Uterus (tissue), 3 donors: ENCODE measurements at regions not wholly inside any gene's neighbourhood (a gene's known extent, or its start where the extent isn't known, plus 50 kb on each side); places are given as distances from the start of the nearest gene placed in this dataset.
"Not testable (repeated sequence)": the region's sequence is repeated elsewhere in the genome, so short reads cannot be mapped to it uniquely, and the experiment has no call there.

Experiments
- DNase-seq, 2 donors: peaks; one replicate each; pipeline ENCODE4 v3.0.0-alpha.2; 2019 to 2020
- H3K27ac ChIP-seq, 2 donors: fragments of 200-600 bp; sonication (generic); 1 replicate in 1 of 2; 2 replicates in 1 of 2; pipeline ENCODE4 v1.5.1; 2016 to 2018
- H3K27me3 ChIP-seq, 2 donors: fragments of 200-600 bp; sonication (generic); one replicate each; pipeline ENCODE4 v1.5.1; 2018 to 2019; ENCODE audit warnings: control low read depth in 1 of 2
- H3K36me3 ChIP-seq, 2 donors: fragments of 200-600 bp; sonication (generic); one replicate each; pipeline ENCODE4 v1.5.1; 2019; ENCODE audit warnings: control low read depth in 1 of 2
- H3K4me1 ChIP-seq, 2 donors: fragments of 200-600 bp; sonication (generic); one replicate each; pipeline ENCODE4 v1.5.1; 2018 to 2019; ENCODE audit warnings: control low read depth in 1 of 2
- H3K4me3 ChIP-seq, 2 donors: fragments of 200-600 bp; sonication (generic); 1 replicate in 1 of 2; 2 replicates in 1 of 2; pipeline ENCODE4 v1.5.1; 2018 to 2019; ENCODE audit warnings: mild to moderate bottlenecking in 1 of 2
- H3K9me3 ChIP-seq, 2 donors: fragments of 200-600 bp; sonication (generic); one replicate each; pipeline ENCODE4 v1.5.1; 2019; ENCODE audit warnings: control low read depth in 1 of 2
- CTCF ChIP-seq, 4 experiments: fragments of 200-600 bp in 2 of 4; fragments of 450-650 bp in 2 of 4; sonication (generic) in 2 of 4; IDR thresholded peaks; one replicate each; pipeline ENCODE4 v1.5.1; 2016 to 2019; ENCODE audit warnings: antibody characterized with exemption in 4 of 4, mild to moderate bottlenecking in 2 of 4, moderate library complexity in 1 of 4
- POLR2A ChIP-seq, 2 donors: fragments of 450-650 bp; IDR thresholded peaks; one replicate each; pipeline ENCODE4 v1.6.1; 2016; ENCODE audit warnings: antibody characterized with exemption in 2 of 2, mild to moderate bottlenecking in 1 of 2, moderate library complexity in 1 of 2
- intact Hi-C: fragments of 100-400 bp; cut with DNase I; formaldehyde crosslinking; loops from one replicate; pipeline ENCODE4 v1.15.1; 2023; ENCODE audit warnings: low total_unique reads
- donor health status: DM: yes; HTN: yes; CAD: no.

- no peaks in the 10 kb centered on the region for H3K36me3 ChIP-seq
- TF ChIP-seq POLR2A (IDR thresholded peaks at IDR 0.05) (no peak), CTCF (IDR thresholded peaks at IDR 0.05) (no peak)
- no peak overlapping the region for H3K4me3 ChIP-seq
- no peaks in the 10 kb centered on the region for H3K9me3 ChIP-seq
- no peaks in the 10 kb centered on the region for H3K27me3 ChIP-seq
- no peaks in the 10 kb centered on the region for H3K4me1 ChIP-seq
- no peak overlapping the region for H3K27ac ChIP-seq
- DNase-seq = no peak
- intact Hi-C loops = no loop called here
Observed at GRCh38 chr1:238722812-238723211, 663.6 kb upstream of the CHRM3 start.

GRCh38 chr1:238710697-238711096 is 675.7 kb upstream of the CHRM3 start:
- intact Hi-C loops = no loop called here
- Histone ChIP-seq H3K27ac (no peak overlapping the region), H3K36me3 (no peaks in the 10 kb centered on the region), H3K27me3 (no peaks in the 10 kb centered on the region), H3K4me1 (no peaks in the 10 kb centered on the region), H3K4me3 (no peak overlapping the region), H3K9me3 (no peaks in the 10 kb centered on the region)
- no peak for DNase-seq
- TF ChIP-seq POLR2A (IDR thresholded peaks at IDR 0.05) (no peak), CTCF (IDR thresholded peaks at IDR 0.05) (no peak)

GRCh38 chr1:238701024-238701423 is 685.3 kb upstream of the CHRM3 start:
- no peaks in the 10 kb centered on the region for H3K9me3 ChIP-seq
- H3K36me3 ChIP-seq = no peaks in the 10 kb centered on the region
- H3K27me3 ChIP-seq = no peaks in the 10 kb centered on the region
- H3K27ac ChIP-seq = no peak overlapping the region
- TF ChIP-seq CTCF (IDR thresholded peaks at IDR 0.05) = no peak
- TF ChIP-seq POLR2A (IDR thresholded peaks at IDR 0.05) = no peak
- no peak for DNase-seq
- intact Hi-C loops = no loop called here
- no peaks in the 10 kb centered on the region for H3K4me1 ChIP-seq
- H3K4me3 ChIP-seq = no peak overlapping the region

GRCh38 chr1:238690415-238690814 is 696.0 kb upstream of the CHRM3 start:
- Histone ChIP-seq H3K27ac (no peak overlapping the region), H3K4me3 (no peak overlapping the region), H3K9me3 (no peaks in the 10 kb centered on the region), H3K36me3 (no peaks in the 10 kb centered on the region), H3K27me3 (no peaks in the 10 kb centered on the region), H3K4me1 (no peaks in the 10 kb centered on the region)
- DNase-seq = no peak
- intact Hi-C loops = no loop called here
- TF ChIP-seq POLR2A (IDR thresholded peaks at IDR 0.05) (no peak), CTCF (IDR thresholded peaks at IDR 0.05) (no peak)

GRCh38 chr1:238684576-238684975 is 701.8 kb upstream of the CHRM3 start:
- DNase-seq, H3K4me3 ChIP-seq, H3K9me3 ChIP-seq, H3K36me3 ChIP-seq, intact Hi-C loops, H3K27me3 ChIP-seq, H3K27ac ChIP-seq, H3K4me1 ChIP-seq: not testable (repeated sequence)

- intact Hi-C loops = no loop called here
- TF ChIP-seq POLR2A (IDR thresholded peaks at IDR 0.05) = no peak
Observed at GRCh38 chr1:238681451-238681850, 704.9 kb upstream of the CHRM3 start.

More at GRCh38 chr1:238681451-238681850, 704.9 kb upstream of the CHRM3 start:
- Histone ChIP-seq H3K4me3 (no peak overlapping the region), H3K4me1 (no peaks in the 10 kb centered on the region), H3K27me3 (no peaks in the 10 kb centered on the region), H3K9me3 (no peaks in the 10 kb centered on the region), H3K36me3 (no peaks in the 10 kb centered on the region), H3K27ac (no peak overlapping the region)
- no peak for DNase-seq
